HCT116 (cell line): ENCODE measurements at regions not wholly inside any gene's neighbourhood (a gene's known extent, or its start where the extent isn't known, plus 50 kb on each side); places are given as distances from the start of the nearest gene placed in this dataset.

ENCODE experiments used
- ATAC-seq: fragments of 200-7000 bp; cut with Tn5 transposase; 2 replicates; pipeline ENCODE4 v1.9.1; 2020; ENCODE audit warnings: mild to moderate bottlenecking, moderate library complexity
- BruUV-seq: library from RNA; stranded (reverse); fragments of 400-500 nt; replicated peaks from 2 replicates; lab custom pipeline; 2021; lab: Mats Ljungman, UMichigan
- CTCF ChIA-PET: fragments of 300-600 bp; sonication (Branson Sonifier 250); formaldehyde crosslinking; loops from one replicate; lab custom pipeline; 2021; ENCODE audit warnings: antibody characterized with exemption; lab: Charles Lee
- POLR2A ChIA-PET: fragments of 300-600, 350-600 bp; sonication (Branson Sonifier 250); formaldehyde crosslinking; loops from one replicate; lab custom pipeline; 2021; ENCODE audit warnings: antibody characterized with exemption; lab: Charles Lee
- RAD21 ChIA-PET, 2 experiments: fragments of 300-600 bp; sonication (Branson Sonifier 250); formaldehyde crosslinking; loops; one replicate each; lab custom pipeline; 2023; ENCODE audit warnings: low total read pairs in 2 of 2; ENCODE audit not compliant: uncharacterized antibody in 2 of 2, unreplicated experiment in 2 of 2, low non-redundant PET in 1 of 2; lab: Charles Lee
- DNase-seq: peaks from one replicate; pipeline ENCODE4 v3.0.0-alpha.2; 2010; ENCODE audit warnings: low read depth, low spot score
- H2AFZ ChIP-seq: fragments of 200-600 bp; shearing (Covaris generic), sonication (generic); 2 replicates; pipeline ENCODE4 v1.6.1; 2017; ENCODE audit warnings: low read depth, mixed run types, mixed read lengths, antibody characterized with exemption, low read length; ENCODE audit not compliant: poor library complexity, severe bottlenecking
- H3K27ac ChIP-seq: 2 replicates; pipeline ENCODE4 v1.5.1; 2012; ENCODE audit warnings: low read depth, low read length
- H3K27me3 ChIP-seq: fragments of 200-600 bp; sonication (generic); 2 replicates; pipeline ENCODE4 v1.6.1; 2016; ENCODE audit warnings: mixed run types, low read length, mixed read lengths; ENCODE audit not compliant: insufficient read depth
- H3K36me3 ChIP-seq, 2 experiments: fragments of 200-500 bp in 1 of 2; fragments of 200-600 bp in 1 of 2; sonication (Bioruptor generic) in 1 of 2; sonication (generic) in 1 of 2; 2 replicates each; pipeline versions ENCODE4 v1.5.1 to v1.6.1; 2014 to 2016; ENCODE audit warnings: low read length in 2 of 2, inconsistent platforms in 1 of 2, mixed read lengths in 1 of 2, mixed run types in 1 of 2; ENCODE audit not compliant: insufficient read depth in 2 of 2, control insufficient read depth in 1 of 2
- H3K4me1 ChIP-seq, 2 experiments: fragments of 200-600 bp in 1 of 2; sonication (generic) in 1 of 2; 2 replicates each; pipeline versions ENCODE4 v1.5.1 to v1.6.1; 2012 to 2017; ENCODE audit warnings: low read length in 2 of 2, inconsistent platforms in 1 of 2, mild to moderate bottlenecking in 1 of 2, mixed read lengths in 1 of 2, mixed run types in 1 of 2, moderate library complexity in 1 of 2; ENCODE audit not compliant: insufficient read depth in 2 of 2, control insufficient read depth in 1 of 2
- H3K4me2 ChIP-seq: fragments of 200-600 bp; sonication (generic); 2 replicates; pipeline ENCODE4 v1.6.1; 2017; ENCODE audit warnings: mixed run types, low read length, mixed read lengths
- H3K4me3 ChIP-seq, 2 experiments: fragments of 200-600 bp in 1 of 2; sonication (generic) in 1 of 2; replicated peaks in 1 of 2; 2 replicates each; pipeline ENCODE4 v1.5.1; 2011 to 2016; ENCODE audit warnings: low read length in 2 of 2, control low read depth in 1 of 2, low read depth in 1 of 2, mild to moderate bottlenecking in 1 of 2, mixed read lengths in 1 of 2, mixed run types in 1 of 2
- H3K79me2 ChIP-seq: fragments of 200-600 bp; sonication (generic); 2 replicates; pipeline ENCODE4 v1.6.1; 2017; ENCODE audit warnings: mild to moderate bottlenecking, mixed run types, low read length, moderate library complexity, mixed read lengths; ENCODE audit not compliant: insufficient read depth
- H3K9ac ChIP-seq: fragments of 200-600 bp; sonication (generic); 2 replicates; pipeline ENCODE4 v1.6.1; 2016; ENCODE audit warnings: low read length, mixed read lengths
- H3K9me2 ChIP-seq: fragments of 200-600 bp; sonication (generic), shearing (Covaris generic); 2 replicates; pipeline ENCODE4 v1.6.1; 2017; ENCODE audit warnings: mixed run types, mild to moderate bottlenecking, moderate library complexity; ENCODE audit not compliant: insufficient read depth
- H3K9me3 ChIP-seq, 2 experiments: fragments of 200-500 bp in 1 of 2; fragments of 200-600 bp in 1 of 2; sonication (Bioruptor generic) in 1 of 2; sonication (generic) in 1 of 2; 2 replicates each; pipeline ENCODE4 v1.6.1; 2014 to 2017; ENCODE audit warnings: low read length in 2 of 2, mixed read lengths in 2 of 2, inconsistent platforms in 1 of 2, low read depth in 1 of 2, mild to moderate bottlenecking in 1 of 2, mixed run types in 1 of 2, moderate library complexity in 1 of 2; ENCODE audit not compliant: control insufficient read depth in 1 of 2, insufficient read depth in 1 of 2
- H4K20me1 ChIP-seq: fragments of 200-600 bp; sonication (generic), shearing (Covaris generic); 2 replicates; pipeline ENCODE4 v1.6.1; 2017; ENCODE audit warnings: mixed run types, mild to moderate bottlenecking, moderate library complexity; ENCODE audit not compliant: insufficient read depth
- CEBPB ChIP-seq: IDR thresholded peaks from 2 replicates; pipeline ENCODE4 v1.6.1; 2012; ENCODE audit warnings: low read depth
- EGR1 ChIP-seq: IDR thresholded peaks from 2 replicates; pipeline ENCODE4 v1.6.1; 2012; ENCODE audit warnings: low read depth
- ELF1 ChIP-seq: IDR thresholded peaks from 2 replicates; pipeline ENCODE4 v1.6.1; 2012; ENCODE audit warnings: low read depth, borderline replicate concordance
- EZH2 ChIP-seq: fragments of 200-600 bp; sonication (generic); IDR thresholded peaks from 2 replicates; pipeline ENCODE4 v1.6.1; 2017; ENCODE audit warnings: antibody characterized with exemption, mixed run types
- EZH2phosphoT487 ChIP-seq: fragments of 200-600 bp; IDR thresholded peaks from 2 replicates; pipeline ENCODE4 v1.6.1; 2018; ENCODE audit warnings: antibody characterized with exemption, borderline replicate concordance
- JUND ChIP-seq: IDR thresholded peaks from 2 replicates; pipeline ENCODE4 v1.6.1; 2012
- POLR2A ChIP-seq: IDR thresholded peaks from 2 replicates; pipeline ENCODE4 v1.7.0; 2011; ENCODE audit warnings: borderline replicate concordance; ENCODE audit not compliant: insufficient read depth, insufficient read length; ENCODE audit errors: extremely low read depth
- POLR2AphosphoS5 ChIP-seq: IDR thresholded peaks from 2 replicates; pipeline ENCODE4 v1.6.1; 2011; ENCODE audit warnings: mild to moderate bottlenecking, low read depth, low read length, moderate library complexity
- SIN3A ChIP-seq: IDR thresholded peaks from 2 replicates; pipeline ENCODE4 v1.6.1; 2012; ENCODE audit warnings: low read depth
- SP1 ChIP-seq: IDR thresholded peaks from 2 replicates; pipeline ENCODE4 v1.6.1; 2012; ENCODE audit warnings: low read depth
- TCF7L2 ChIP-seq: IDR thresholded peaks from 2 replicates; pipeline ENCODE4 v1.7.0; 2011; ENCODE audit warnings: borderline replicate concordance, inconsistent platforms; ENCODE audit not compliant: insufficient read depth, insufficient read length; ENCODE audit errors: extremely low read depth
- YY1 ChIP-seq: IDR thresholded peaks from 2 replicates; pipeline ENCODE4 v1.6.1; 2011; ENCODE audit warnings: low read length, low read depth, moderate library complexity, mild to moderate bottlenecking; ENCODE audit not compliant: insufficient replicate concordance; ENCODE audit errors: extremely low read depth
- ZNF274 ChIP-seq: fragments of 200-500 bp; sonication (Bioruptor generic); IDR thresholded peaks from 2 replicates; pipeline ENCODE4 v1.6.1; 2014; ENCODE audit warnings: mild to moderate bottlenecking, low read depth, low read length, inconsistent platforms
- intact Hi-C: fragments of 100-400 bp; cut with micrococcal nuclease; formaldehyde crosslinking; loops from 2 replicates; pipeline ENCODE4 v1.10.0; 2022

DNA sequence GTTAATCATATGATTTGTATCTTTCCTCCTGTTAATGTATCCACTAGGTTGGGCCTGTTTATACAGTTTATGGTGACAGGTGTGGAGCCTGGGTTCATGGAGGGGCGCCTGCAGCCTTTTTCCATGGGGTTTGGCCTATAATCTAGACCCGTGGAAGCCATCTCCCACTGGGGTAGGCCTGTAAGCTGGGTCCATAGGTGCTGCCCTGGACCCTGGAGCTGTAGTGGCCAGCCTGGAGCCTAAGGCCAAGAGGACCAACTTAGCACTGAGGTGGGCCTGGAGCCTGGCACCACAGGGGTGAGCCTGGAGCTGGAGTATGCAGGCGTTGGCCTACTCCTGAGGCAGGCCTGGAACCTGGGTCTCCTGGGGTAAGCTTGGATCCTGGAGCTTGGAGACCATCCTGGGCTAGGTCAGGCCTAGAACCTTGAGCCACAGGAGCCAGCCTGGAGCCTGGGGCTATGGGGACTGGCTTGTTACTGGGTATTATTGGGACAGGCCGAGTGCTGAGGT lies 249.4 kb upstream of the HTR2C start:
- DNase-seq (no peak), ATAC-seq (no peak)
- Histone ChIP-seq H2AFZ (no peak overlapping the region), H3K4me1 (no peaks in the 10 kb centered on the region), H3K4me3 (no peak overlapping the region), H3K79me2 (no peaks in the 10 kb centered on the region), H3K4me2 (no peak overlapping the region), H3K27ac (no peak overlapping the region), H3K9ac (no peak overlapping the region), H3K36me3 (no peaks in the 10 kb centered on the region), H4K20me1 (no peaks in the 10 kb centered on the region), H3K9me2 (no peaks in the 10 kb centered on the region), H3K27me3 (no peaks in the 10 kb centered on the region), H3K9me3 (no peaks in the 10 kb centered on the region)
- ChIA-PET CTCF (no interaction called here), RAD21 (no interaction called here), POLR2A (no interaction called here)
- no peak for TF ChIP-seq CEBPB
- no peak for TF ChIP-seq SIN3A
- intact Hi-C loops, result no loop called here
- no TSS peak for BruUV-seq

DNA sequence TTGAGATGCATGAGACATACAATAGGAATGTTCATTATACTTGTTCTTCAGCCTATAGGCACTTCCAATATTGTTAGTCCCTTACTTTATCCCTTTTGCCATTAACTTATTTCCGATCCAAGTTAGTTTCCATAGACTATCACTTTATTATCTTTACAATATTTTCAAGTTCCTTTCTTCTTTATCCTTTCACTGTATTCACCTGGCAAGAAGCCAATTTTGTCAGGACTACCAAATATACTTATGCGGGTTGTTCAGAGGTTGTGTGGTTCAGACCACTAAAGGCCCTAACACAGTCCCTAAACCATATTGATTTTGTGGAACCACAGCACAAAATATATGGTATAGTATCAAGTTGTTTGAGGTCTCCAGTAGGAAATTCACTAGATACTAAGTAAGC lies 245.0 kb upstream of the HTR2C start:
- no peaks in the 10 kb centered on the region for H4K20me1 ChIP-seq
- H3K9me2 ChIP-seq, result no peaks in the 10 kb centered on the region
- no peaks in the 10 kb centered on the region for H3K36me3 ChIP-seq
- RAD21 ChIA-PET, result no interaction called here
- no peaks in the 10 kb centered on the region for H3K4me1 ChIP-seq
- no peak overlapping the region for H3K4me3 ChIP-seq
- TF ChIP-seq JUND, result no peak
- no peak for TF ChIP-seq EGR1
- TF ChIP-seq TCF7L2, result no peak
- TF ChIP-seq EZH2, result no peak
- TF ChIP-seq ELF1, result no peak
- TF ChIP-seq YY1, result no peak
- no peak for TF ChIP-seq EZH2phosphoT487
- no peak for TF ChIP-seq SP1
- no peak for TF ChIP-seq POLR2A
- no peak for TF ChIP-seq SIN3A
- no peak for TF ChIP-seq POLR2AphosphoS5
- no peak for TF ChIP-seq ZNF274
- no peaks in the 10 kb centered on the region for H3K9me3 ChIP-seq
- intact Hi-C loops, result no loop called here
- H2AFZ ChIP-seq, result no peak overlapping the region
- DNase-seq, result no peak
- H3K79me2 ChIP-seq, result no peaks in the 10 kb centered on the region
- POLR2A ChIA-PET, result no interaction called here
- H3K9ac ChIP-seq, result no peak overlapping the region
- ATAC-seq, result no peak
- no peaks in the 10 kb centered on the region for H3K27me3 ChIP-seq
- CTCF ChIA-PET, result no interaction called here
- H3K27ac ChIP-seq, result no peak overlapping the region
- no TSS peak for BruUV-seq
- no peak overlapping the region for H3K4me2 ChIP-seq
